OCI-LY7 (cell line): ENCODE measurements at regions not wholly inside any gene's neighbourhood (a gene's known extent, or its start where the extent isn't known, plus 50 kb on each side); places are given as distances from the start of the nearest gene placed in this dataset.

Experiments
- BruUV-seq: library from RNA; stranded (reverse); fragments of 400-500 nt; replicated peaks from 2 replicates; lab custom pipeline; 2021; lab: Mats Ljungman, UMichigan
- CTCF ChIA-PET: fragments of 300-600 bp; sonication (Branson Sonifier 250); formaldehyde crosslinking; loops from one replicate; lab custom pipeline; 2022; ENCODE audit warnings: antibody characterized with exemption; ENCODE audit not compliant: unreplicated experiment; lab: Charles Lee
- POLR2A ChIA-PET: fragments of 300-600 bp; sonication (Branson Sonifier 250); formaldehyde crosslinking; loops from one replicate; lab custom pipeline; 2022; ENCODE audit warnings: antibody characterized with exemption; lab: Charles Lee
- DNase-seq: peaks from one replicate; pipeline ENCODE4 v3.0.0-alpha.2; 2015; ENCODE audit warnings: low spot score
- H2AFZ ChIP-seq: fragments of 200-600 bp; sonication (generic), shearing (Covaris generic); 2 replicates; pipeline ENCODE4 v1.6.1; 2014; ENCODE audit warnings: mild to moderate bottlenecking, antibody characterized with exemption, low read length, moderate library complexity
- H3K27ac ChIP-seq: fragments of 200-600 bp; sonication (generic); 2 replicates; pipeline ENCODE4 v1.5.1; 2014; ENCODE audit warnings: mixed run types, low read depth, mild to moderate bottlenecking, moderate library complexity, low read length, inconsistent platforms; ENCODE audit not compliant: poor library complexity, severe bottlenecking
- H3K36me3 ChIP-seq: fragments of 200-600 bp; sonication (generic); 2 replicates; pipeline ENCODE4 v1.6.1; 2014; ENCODE audit warnings: mild to moderate bottlenecking, antibody characterized with exemption, low read length, moderate library complexity, mixed read lengths; ENCODE audit not compliant: insufficient read depth
- H3K4me1 ChIP-seq: fragments of 200-600 bp; sonication (generic); 2 replicates; pipeline ENCODE4 v1.5.1; 2014; ENCODE audit warnings: mild to moderate bottlenecking, low read length; ENCODE audit not compliant: insufficient read depth, poor library complexity, severe bottlenecking
- H3K4me2 ChIP-seq: fragments of 200-600 bp; sonication (generic); 2 replicates; pipeline ENCODE4 v1.6.1; 2014; ENCODE audit warnings: mild to moderate bottlenecking, low read length
- H3K4me3 ChIP-seq: fragments of 200-600 bp; sonication (generic); 2 replicates; pipeline ENCODE4 v1.5.1; 2014; ENCODE audit warnings: mild to moderate bottlenecking, low read depth, low read length; ENCODE audit not compliant: poor library complexity, severe bottlenecking
- H3K79me2 ChIP-seq: fragments of 200-600 bp; sonication (generic); 2 replicates; pipeline ENCODE4 v1.6.1; 2016; ENCODE audit warnings: low read depth, mild to moderate bottlenecking, low read length, moderate library complexity, mixed read lengths; ENCODE audit not compliant: insufficient read depth
- H3K9me2 ChIP-seq: fragments of 200-600 bp; sonication (generic); 2 replicates; pipeline ENCODE4 v1.6.1; 2016; ENCODE audit warnings: mild to moderate bottlenecking, low read length, mixed read lengths; ENCODE audit not compliant: insufficient read depth
- H3K9me3 ChIP-seq: fragments of 200-600 bp; sonication (generic); 2 replicates; pipeline ENCODE4 v1.6.1; 2014; ENCODE audit warnings: mild to moderate bottlenecking, mixed run types, low read length, mixed read lengths
- H4K20me1 ChIP-seq: fragments of 200-600 bp; sonication (generic); 2 replicates; pipeline ENCODE4 v1.6.1; 2014; ENCODE audit warnings: mild to moderate bottlenecking, antibody characterized with exemption, low read length, moderate library complexity, mixed read lengths; ENCODE audit not compliant: insufficient read depth
- CTCF ChIP-seq: fragments of 200-600 bp; sonication (generic); conservative IDR thresholded peaks from 2 replicates; pipeline ENCODE4 v1.5.1; 2014; ENCODE audit warnings: mild to moderate bottlenecking, antibody characterized with exemption, low read length, moderate library complexity, mixed read lengths
- EZH2phosphoT487 ChIP-seq: fragments of 200-600 bp; sonication (generic); IDR thresholded peaks from 2 replicates; pipeline ENCODE4 v1.6.1; 2018; ENCODE audit warnings: low read depth, borderline replicate concordance, mild to moderate bottlenecking, mixed run types, antibody characterized with exemption, low read length, moderate library complexity, mixed read lengths
- intact Hi-C: fragments of 100-400 bp; cut with micrococcal nuclease; formaldehyde crosslinking; loops from one replicate; pipeline ENCODE4 v1.10.0; 2022; ENCODE audit not compliant: unreplicated experiment

GRCh38 chr6:169139179-169139971, 114.3 kb downstream of the THBS2 start:
- TF ChIP-seq CTCF (no peak), EZH2phosphoT487 (no peak)
- intact Hi-C loops: no loop called here

GRCh38 chr6:169132352-169132940, 121.2 kb downstream of the THBS2 start:
- intact Hi-C loops: no loop called here
- ChIA-PET CTCF (no interaction called here), POLR2A (no interaction called here)
- Histone ChIP-seq H3K9me2 (no peaks in the 10 kb centered on the region), H2AFZ (no peak overlapping the region), H3K27ac (no peak overlapping the region), H3K4me3 (no peak overlapping the region), H3K9me3 (no peaks in the 10 kb centered on the region), H3K79me2 (no peaks in the 10 kb centered on the region), H4K20me1 (no peaks in the 10 kb centered on the region), H3K4me1 (no peaks in the 10 kb centered on the region), H3K36me3 (no peaks in the 10 kb centered on the region), H3K4me2 (no peak overlapping the region)
- no peak for DNase-seq
- no peak for TF ChIP-seq CTCF
- TF ChIP-seq EZH2phosphoT487: no peak
- BruUV-seq: no TSS peak

More at GRCh38 chr6:169139179-169139971, 114.3 kb downstream of the THBS2 start:
- no peak overlapping the region for H3K4me2 ChIP-seq
- no peaks in the 10 kb centered on the region for H3K4me1 ChIP-seq
- POLR2A ChIA-PET: no interaction called here
- no peak overlapping the region for H3K4me3 ChIP-seq
- no peaks in the 10 kb centered on the region for H4K20me1 ChIP-seq
- CTCF ChIA-PET: no interaction called here
- H3K9me3 ChIP-seq: no peaks in the 10 kb centered on the region
- H2AFZ ChIP-seq: no peak overlapping the region
- DNase-seq: no peak
- H3K9me2 ChIP-seq: no peaks in the 10 kb centered on the region
- no TSS peak for BruUV-seq
- H3K36me3 ChIP-seq: no peaks in the 10 kb centered on the region
- no peak overlapping the region for H3K27ac ChIP-seq
- H3K79me2 ChIP-seq: no peaks in the 10 kb centered on the region

- intact Hi-C loops: no loop called here
- H3K9me2 ChIP-seq: no peaks in the 10 kb centered on the region
Measured at GRCh38 chr6:169131390-169131789, 122.3 kb downstream of the THBS2 start.

More at GRCh38 chr6:169131390-169131789, 122.3 kb downstream of the THBS2 start:
- no TSS peak for BruUV-seq
- H3K4me3 ChIP-seq: no peak overlapping the region
- DNase-seq: no peak
- H4K20me1 ChIP-seq: no peaks in the 10 kb centered on the region
- H3K36me3 ChIP-seq: no peaks in the 10 kb centered on the region
- H3K9me3 ChIP-seq: no peaks in the 10 kb centered on the region
- TF ChIP-seq EZH2phosphoT487 (no peak), CTCF (no peak)
- ChIA-PET CTCF (no interaction called here), POLR2A (no interaction called here)
- H3K27ac ChIP-seq: no peak overlapping the region
- H3K4me1 ChIP-seq: no peaks in the 10 kb centered on the region
- no peak overlapping the region for H3K4me2 ChIP-seq
- no peak overlapping the region for H2AFZ ChIP-seq
- H3K79me2 ChIP-seq: no peaks in the 10 kb centered on the region
